GM12864 (cell line): ENCODE measurements at regions not wholly inside any gene's neighbourhood (a gene's known extent, or its start where the extent isn't known, plus 50 kb on each side); places are given as distances from the start of the nearest gene placed in this dataset.

Source experiments
- DNase-seq: peaks from one replicate; pipeline ENCODE4 v3.0.0-alpha.2; 2011; ENCODE audit warnings: low read depth
- H3K4me3 ChIP-seq: 2 replicates; pipeline ENCODE4 v1.5.1; 2011; ENCODE audit warnings: mild to moderate bottlenecking, low read depth, low read length, control low read depth
- TF ChIP-seq, protein P1 (sequence below): IDR thresholded peaks from 2 replicates; pipeline ENCODE4 v1.5.1; 2011; ENCODE audit warnings: low read depth, mild to moderate bottlenecking, moderate library complexity, low read length, control low read depth, inconsistent platforms; ENCODE audit errors: missing control alignments

- H3K4me3 ChIP-seq = no peak overlapping the region
- DNase-seq = no peak
- TF ChIP-seq, protein P1, sequence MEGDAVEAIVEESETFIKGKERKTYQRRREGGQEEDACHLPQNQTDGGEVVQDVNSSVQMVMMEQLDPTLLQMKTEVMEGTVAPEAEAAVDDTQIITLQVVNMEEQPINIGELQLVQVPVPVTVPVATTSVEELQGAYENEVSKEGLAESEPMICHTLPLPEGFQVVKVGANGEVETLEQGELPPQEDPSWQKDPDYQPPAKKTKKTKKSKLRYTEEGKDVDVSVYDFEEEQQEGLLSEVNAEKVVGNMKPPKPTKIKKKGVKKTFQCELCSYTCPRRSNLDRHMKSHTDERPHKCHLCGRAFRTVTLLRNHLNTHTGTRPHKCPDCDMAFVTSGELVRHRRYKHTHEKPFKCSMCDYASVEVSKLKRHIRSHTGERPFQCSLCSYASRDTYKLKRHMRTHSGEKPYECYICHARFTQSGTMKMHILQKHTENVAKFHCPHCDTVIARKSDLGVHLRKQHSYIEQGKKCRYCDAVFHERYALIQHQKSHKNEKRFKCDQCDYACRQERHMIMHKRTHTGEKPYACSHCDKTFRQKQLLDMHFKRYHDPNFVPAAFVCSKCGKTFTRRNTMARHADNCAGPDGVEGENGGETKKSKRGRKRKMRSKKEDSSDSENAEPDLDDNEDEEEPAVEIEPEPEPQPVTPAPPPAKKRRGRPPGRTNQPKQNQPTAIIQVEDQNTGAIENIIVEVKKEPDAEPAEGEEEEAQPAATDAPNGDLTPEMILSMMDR = no peak
These were observed 317.4 kb downstream of the ASMT start for GRCh38 chrX:1932231-1932630.

DNA sequence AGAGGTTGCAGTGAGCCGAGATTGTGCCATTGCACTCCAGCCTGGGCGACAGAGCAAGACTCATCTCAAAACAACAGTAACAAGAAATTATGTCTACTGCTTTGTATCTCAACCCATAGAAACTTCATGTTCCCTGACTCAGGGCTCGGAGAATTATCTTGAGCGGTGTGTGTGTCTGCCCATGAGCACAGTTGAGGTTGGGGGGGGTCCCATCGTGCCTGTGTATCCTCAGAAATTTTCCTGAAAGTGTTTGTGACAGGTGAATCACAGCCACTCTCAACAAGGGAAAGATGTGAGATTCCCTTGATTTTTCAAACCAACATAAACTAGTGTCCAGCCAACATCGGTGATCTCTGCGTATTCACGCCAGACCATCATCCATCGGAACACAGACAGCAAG, 319.1 kb downstream of the ASMT start:
- DNase-seq = no peak
- no peak overlapping the region for H3K4me3 ChIP-seq

DNA sequence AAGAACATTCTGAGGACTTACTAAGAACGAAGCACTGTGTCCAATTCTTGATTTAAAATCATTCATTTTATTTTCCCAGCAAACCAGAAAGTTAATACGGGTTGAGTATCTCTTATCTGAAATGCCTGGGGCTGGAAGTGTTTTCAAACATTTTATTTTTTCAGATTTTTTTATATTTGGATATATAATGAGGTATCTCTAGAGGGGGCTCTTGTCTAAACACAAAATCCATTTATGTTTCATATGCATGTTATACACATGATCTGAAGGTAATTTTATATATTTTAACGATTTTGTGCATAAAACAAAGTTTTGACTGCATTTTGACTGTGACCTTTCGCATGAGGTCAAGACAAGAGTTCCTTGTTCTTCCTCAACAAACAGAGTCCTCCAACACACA, 320.9 kb downstream of the ASMT start:
- no peak for DNase-seq
- TF ChIP-seq, protein P1 = no peak
- H3K4me3 ChIP-seq = no peak overlapping the region

More for the DNA sequence above, 319.1 kb downstream of the ASMT start:
- TF ChIP-seq, protein P1 = no peak

GRCh38 chrX:1938190-1938589, 323.3 kb downstream of the ASMT start:
- DNase-seq = no peak
- H3K4me3 ChIP-seq = no peak overlapping the region
- TF ChIP-seq, protein P1 = no peak

GRCh38 chrX:1941321-1941720, 326.5 kb downstream of the ASMT start:
- no peak overlapping the region for H3K4me3 ChIP-seq
- TF ChIP-seq, protein P1 = no peak
- no peak for DNase-seq

- TF ChIP-seq, protein P1 = no peak
- no peak for DNase-seq
- H3K4me3 ChIP-seq = no peak overlapping the region
These were observed 331.0 kb downstream of the ASMT start for GRCh38 chrX:1945879-1946278.

DNA sequence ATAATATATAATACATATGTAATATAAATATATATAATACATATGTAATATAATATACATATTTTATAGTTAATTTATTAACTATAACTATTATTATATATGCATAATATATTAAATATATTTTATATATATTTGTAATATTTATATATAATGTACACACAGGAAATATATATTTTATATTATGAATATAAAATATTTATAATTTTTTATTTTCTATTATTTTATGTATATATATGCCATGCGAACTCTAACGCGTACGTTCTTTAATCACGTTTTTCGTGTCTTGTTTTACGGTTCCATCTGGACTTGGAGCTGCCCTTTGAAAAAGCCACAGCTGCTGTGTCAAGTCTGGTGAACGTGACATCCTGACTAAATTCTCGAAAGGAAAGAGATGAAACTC, 332.1 kb downstream of the ASMT start:
- DNase-seq = no peak
- no peak overlapping the region for H3K4me3 ChIP-seq
- TF ChIP-seq, protein P1 = no peak
